ENCODE measurements at regions not wholly inside any gene's neighbourhood (a gene's known extent, or its start where the extent isn't known, plus 50 kb on each side); places are given as distances from the start of the nearest gene placed in this dataset.
"Not testable (repeated sequence)": the region's sequence is repeated elsewhere in the genome, so short reads cannot be mapped to it uniquely, and the experiment has no call there.

DNA sequence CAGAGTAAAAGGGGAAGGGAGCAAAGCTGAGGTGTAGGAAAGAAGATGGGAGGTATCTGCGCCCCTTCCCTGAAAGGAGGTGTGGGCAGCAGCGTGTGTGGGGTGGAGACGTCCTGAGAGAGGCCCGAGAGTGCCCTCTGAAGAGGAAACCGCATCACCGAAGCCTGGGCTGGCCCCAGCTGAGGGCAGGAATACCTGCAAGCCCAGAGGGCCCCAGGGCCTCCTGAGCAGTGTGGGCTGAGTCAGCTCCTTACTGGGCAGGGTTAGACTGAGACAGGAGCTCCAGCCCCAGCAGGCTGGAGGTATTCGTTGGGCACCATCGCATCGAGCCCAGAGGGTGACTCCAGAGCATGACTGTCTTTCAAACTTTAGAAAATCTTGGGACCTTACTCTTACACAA, 534.0 kb upstream of the B3GAT1 start:
- DNase-seq: no peak
- no peaks in the 10 kb centered on the region for H3K9me3 ChIP-seq
- no peak overlapping the region for H3K4me3 ChIP-seq
- no peaks in the 10 kb centered on the region for H3K27me3 ChIP-seq
- H3K36me3 ChIP-seq: no peaks in the 10 kb centered on the region
- H3K27ac ChIP-seq: no peak overlapping the region
- no peaks in the 10 kb centered on the region for H3K4me1 ChIP-seq (ENCODE audit: insufficient read depth)
- 61 to 75% (median 69%) methylated on average over 9 of the region's 9 CpGs for WGBS, 3 donors
- intact Hi-C loops (cut with DNase I): no loop called here
- TF ChIP-seq CTCF (IDR thresholded peaks at IDR 0.05): no peak

GRCh38 chr11:134944986-134945385, 532.9 kb upstream of the B3GAT1 start:
- Histone ChIP-seq H3K36me3 (no peaks in the 10 kb centered on the region), H3K4me3 (no peak overlapping the region), H3K27me3 (no peaks in the 10 kb centered on the region), H3K27ac (no peak overlapping the region), H3K9me3 (no peaks in the 10 kb centered on the region), H3K4me1 (ENCODE audit: insufficient read depth) (no peaks in the 10 kb centered on the region)
- intact Hi-C loops (cut with DNase I): no loop called here
- no peak for DNase-seq
- TF ChIP-seq EP300 (IDR thresholded peaks at IDR 0.05): no peak
- no peak for TF ChIP-seq POLR2A (IDR thresholded peaks at IDR 0.05)
- no peak for TF ChIP-seq CTCF (IDR thresholded peaks at IDR 0.05)
- 82 to 89% (median 87%) methylated on average over 10 of the region's 10 CpGs for WGBS, 3 donors

- WGBS, 3 donors: 67 to 81% (median 74%) methylated on average over 5 of the region's 5 CpGs
- H3K27ac ChIP-seq: no peak overlapping the region
Measured at GRCh38 chr11:134944131-134944530, 532.1 kb upstream of the B3GAT1 start.

DNA sequence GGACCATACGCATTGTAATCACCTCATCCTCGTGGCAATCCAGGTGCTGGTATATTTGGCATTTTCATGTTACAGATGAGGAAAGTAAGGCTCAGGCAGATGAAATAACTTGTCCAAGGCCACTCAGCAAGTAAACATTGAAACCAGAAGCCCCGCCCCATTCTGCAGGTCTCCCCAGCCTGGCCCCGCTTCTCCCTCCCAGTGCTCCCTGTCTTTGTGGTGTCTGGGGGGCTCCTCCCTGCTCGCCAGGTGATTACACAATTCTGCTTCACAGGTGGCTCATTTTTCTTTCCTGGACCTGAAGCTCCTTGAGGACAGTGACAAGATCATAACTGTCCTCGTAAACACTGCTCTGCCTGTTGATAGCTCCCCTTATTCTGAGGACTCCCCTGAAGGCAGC, 531.5 kb upstream of the B3GAT1 start:
- H3K4me1 ChIP-seq (ENCODE audit: insufficient read depth): no peaks in the 10 kb centered on the region
- H3K36me3 ChIP-seq: no peaks in the 10 kb centered on the region
- no peak overlapping the region for H3K4me3 ChIP-seq
- WGBS, 3 donors: 75 to 91% (median 87%) methylated on average over 6 of the region's 6 CpGs
- DNase-seq: no peak
- intact Hi-C loops (cut with DNase I): no loop called here
- no peak overlapping the region for H3K27ac ChIP-seq
- no peak for TF ChIP-seq CTCF (IDR thresholded peaks at IDR 0.05)
- H3K27me3 ChIP-seq: no peaks in the 10 kb centered on the region
- H3K9me3 ChIP-seq: no peaks in the 10 kb centered on the region

More at GRCh38 chr11:134944131-134944530, 532.1 kb upstream of the B3GAT1 start:
- H3K9me3 ChIP-seq: no peaks in the 10 kb centered on the region
- no peaks in the 10 kb centered on the region for H3K4me1 ChIP-seq (ENCODE audit: insufficient read depth)
- H3K36me3 ChIP-seq: no peaks in the 10 kb centered on the region
- intact Hi-C loops (cut with DNase I): no loop called here
- H3K4me3 ChIP-seq: no peak overlapping the region
- no peaks in the 10 kb centered on the region for H3K27me3 ChIP-seq
- no peak for DNase-seq
- TF ChIP-seq EP300 (IDR thresholded peaks at IDR 0.05): no peak
- no peak for TF ChIP-seq POLR2A (IDR thresholded peaks at IDR 0.05)
- no peak for TF ChIP-seq CTCF (IDR thresholded peaks at IDR 0.05)

- Histone ChIP-seq H3K27me3 (no peaks in the 10 kb centered on the region), H3K27ac (no peak overlapping the region), H3K9me3 (no peaks in the 10 kb centered on the region), H3K36me3 (no peaks in the 10 kb centered on the region), H3K4me1 (ENCODE audit: insufficient read depth) (no peaks in the 10 kb centered on the region), H3K4me3 (no peak overlapping the region)
- 43 to 54% (median 52%) methylated on average over 12 of the region's 12 CpGs for WGBS, 3 donors
- intact Hi-C loops (cut with DNase I): no loop called here
- no peak for DNase-seq
- TF ChIP-seq EP300 (IDR thresholded peaks at IDR 0.05) (no peak), CTCF (IDR thresholded peaks at IDR 0.05) (no peak), POLR2A (IDR thresholded peaks at IDR 0.05) (no peak)
Measured at GRCh38 chr11:134942681-134943080, 530.6 kb upstream of the B3GAT1 start.

GRCh38 chr11:134941936-134942600, 530.0 kb upstream of the B3GAT1 start:
- H3K4me1 ChIP-seq (ENCODE audit: insufficient read depth); H3K9me3 ChIP-seq; intact Hi-C loops (cut with DNase I); DNase-seq; H3K27me3 ChIP-seq; H3K4me3 ChIP-seq; H3K36me3 ChIP-seq; H3K27ac ChIP-seq: not testable (repeated sequence)
- 31 to 48% (median 47%) methylated on average over 18 of the region's 18 CpGs for WGBS, 3 donors
